A549 (cell line): ENCODE measurements at regions not wholly inside any gene's neighbourhood (a gene's known extent, or its start where the extent isn't known, plus 50 kb on each side); places are given as distances from the start of the nearest gene placed in this dataset.

Source experiments
- ATAC-seq, 2 experiments: fragments of 200-7000 bp in 1 of 2; fragments of >200 bp in 1 of 2; cut with Nextera tagmentation in 1 of 2; cut with Tn5 transposase in 1 of 2; 3 replicates each; pipeline versions ENCODE4 v1.8.0 to v1.9.1; 2018 to 2020; ENCODE audit warnings: mild to moderate bottlenecking in 1 of 2, moderate library complexity in 1 of 2
- CTCF ChIA-PET: fragments of 300-600 bp; sonication (Branson Sonifier 250); formaldehyde crosslinking; extraction: SDS; loops from one replicate; lab custom pipeline; 2021; ENCODE audit warnings: antibody characterized with exemption, inconsistent platforms; lab: Yijun Ruan, JAX
- POLR2A ChIA-PET: fragments of 350-600 bp; formaldehyde crosslinking; extraction: SDS; loops from one replicate; lab custom pipeline; 2021; ENCODE audit warnings: antibody characterized with exemption, inconsistent platforms; lab: Yijun Ruan, JAX
- DNase-seq, 2 experiments: peaks; one replicate each; pipeline versions ENCODE4 v3.0.0 to v3.0.0-alpha.2; 2011 to 2016; ENCODE audit warnings: low read depth in 1 of 2, low spot score in 1 of 2
- FAIRE-seq: peaks from 2 replicates; lab custom pipeline; 2011; peaks lifted over from hg19 to GRCh38; lab: Jason Lieb, UNC
- H3K27ac ChIP-seq, 2 experiments: fragments of >200 bp; sonication (Bioruptor Twin); formaldehyde crosslinking; 3 replicates each; pipeline ENCODE4 v1.5.1; 2016 to 2017
- H3K4me1 ChIP-seq: fragments of >200 bp; sonication (Bioruptor Twin); formaldehyde crosslinking; 3 replicates; pipeline ENCODE4 v1.6.1; 2016
- H3K4me2 ChIP-seq: fragments of >200 bp; sonication (Bioruptor Twin); formaldehyde crosslinking; 3 replicates; pipeline ENCODE4 v1.6.1; 2016
- H3K4me3 ChIP-seq: fragments of >200 bp; sonication (Bioruptor Twin); formaldehyde crosslinking; 3 replicates; pipeline ENCODE4 v1.5.1; 2016
- H3K9me3 ChIP-seq: fragments of >200 bp; sonication (Bioruptor Twin); formaldehyde crosslinking; 3 replicates; pipeline ENCODE4 v1.6.1; 2016
- BHLHE40 ChIP-seq: IDR thresholded peaks from 2 replicates; pipeline ENCODE4 v1.6.1; 2012; ENCODE audit warnings: low read depth, low read length, inconsistent platforms
- CEBPB ChIP-seq, 2 experiments: fragments of >200 bp in 1 of 2; sonication (Bioruptor Twin) in 1 of 2; formaldehyde crosslinking in 1 of 2; IDR thresholded peaks; 2 replicates each; pipeline ENCODE4 v1.6.1; 2012 to 2016
- CHD2 ChIP-seq: fragments of 150-350 bp; IDR thresholded peaks from 2 replicates; pipeline ENCODE4 v1.6.1; 2014; ENCODE audit warnings: low read length; ENCODE audit not compliant: partially characterized antibody
- FOSB ChIP-seq: fragments of 250-450 bp; sonication (Bioruptor Pico); IDR thresholded peaks from 2 replicates; pipeline ENCODE4 v1.5.0; 2020; ENCODE audit warnings: mild to moderate bottlenecking, moderate library complexity
- FOSL2 ChIP-seq, 2 experiments: fragments of 450-650 bp in 1 of 2; fragments of >200 bp in 1 of 2; sonication (Bioruptor Twin) in 1 of 2; formaldehyde crosslinking; IDR thresholded peaks; 2 replicates each; pipeline versions ENCODE4 v1.5.0 to v1.6.1; 2016 to 2020; ENCODE audit warnings: mild to moderate bottlenecking in 1 of 2, moderate library complexity in 1 of 2
- GATA3 ChIP-seq: IDR thresholded peaks from 2 replicates; pipeline ENCODE4 v1.6.1; 2012; ENCODE audit warnings: borderline replicate concordance
- HMGXB4 ChIP-seq: fragments of 250-450 bp; sonication (Bioruptor Pico); IDR thresholded peaks from 2 replicates; pipeline ENCODE4 v1.5.0; 2021; ENCODE audit warnings: mild to moderate bottlenecking, moderate library complexity, borderline replicate concordance
- HOXA7 ChIP-seq: fragments of 250-450 bp; sonication (Bioruptor Pico); IDR thresholded peaks from 2 replicates; pipeline ENCODE4 v1.5.0; 2020; ENCODE audit warnings: mild to moderate bottlenecking, moderate library complexity
- HOXB13 ChIP-seq: fragments of 250-450 bp; sonication (Bioruptor Pico); IDR thresholded peaks from 2 replicates; pipeline ENCODE4 v1.5.0; 2020; ENCODE audit warnings: low read depth, mild to moderate bottlenecking, moderate library complexity
- HOXB5 ChIP-seq: fragments of 250-450 bp; sonication (Bioruptor Pico); IDR thresholded peaks from 2 replicates; pipeline ENCODE4 v1.5.0; 2020; ENCODE audit warnings: mild to moderate bottlenecking, moderate library complexity
- JUN ChIP-seq, 2 experiments: fragments of >200 bp; sonication (Bioruptor Twin); formaldehyde crosslinking; IDR thresholded peaks; 2 replicates in 1 of 2; 3 replicates in 1 of 2; pipeline ENCODE4 v1.6.1; 2016 to 2017
- MAFK ChIP-seq: fragments of 450-650 bp; IDR thresholded peaks from 2 replicates; pipeline ENCODE4 v1.6.1; 2014; ENCODE audit not compliant: partially characterized antibody
- MAZ ChIP-seq: fragments of 150-350 bp; IDR thresholded peaks from 2 replicates; pipeline ENCODE4 v1.6.1; 2014; ENCODE audit warnings: antibody characterized with exemption, low read depth, low read length, borderline replicate concordance
- MYC ChIP-seq: IDR thresholded peaks from 2 replicates; pipeline ENCODE4 v1.6.1; 2012; ENCODE audit warnings: mild to moderate bottlenecking, inconsistent platforms, low read length, improper control_type of control experiment, borderline replicate concordance
- NFE2L2 ChIP-seq: fragments of 150-350 bp; conservative IDR thresholded peaks from 2 replicates; pipeline ENCODE4 v1.6.1; 2014; ENCODE audit warnings: low read length
- NR3C1 ChIP-seq: fragments of >200 bp; sonication (Bioruptor Twin); formaldehyde crosslinking; IDR thresholded peaks from 3 replicates; pipeline ENCODE4 v1.6.1; 2017
- RARB ChIP-seq: fragments of 250-450 bp; sonication (Bioruptor Pico); IDR thresholded peaks from 2 replicates; pipeline ENCODE4 v1.8.0; 2021; ENCODE audit warnings: mild to moderate bottlenecking, moderate library complexity
- RFX5 ChIP-seq: fragments of 450-650 bp; IDR thresholded peaks from 2 replicates; pipeline ENCODE4 v1.7.1; 2014; ENCODE audit warnings: antibody characterized with exemption, mild to moderate bottlenecking, moderate library complexity
- ZNF302 ChIP-seq: fragments of 250-450 bp; sonication (Bioruptor Pico); IDR thresholded peaks from 2 replicates; pipeline ENCODE4 v1.9.0; 2021; ENCODE audit warnings: inconsistent platforms, mild to moderate bottlenecking, moderate library complexity
- TF ChIP-seq, protein P1 (sequence below): fragments of 200-600 bp; sonication (generic); IDR thresholded peaks from 2 replicates; pipeline ENCODE4 v1.6.1; 2016; ENCODE audit warnings: antibody characterized with exemption, mild to moderate bottlenecking, moderate library complexity

GRCh38 chr7:33815336-33815735, 90.0 kb upstream of the BMPER start (continued):
- TF ChIP-seq, protein P1, sequence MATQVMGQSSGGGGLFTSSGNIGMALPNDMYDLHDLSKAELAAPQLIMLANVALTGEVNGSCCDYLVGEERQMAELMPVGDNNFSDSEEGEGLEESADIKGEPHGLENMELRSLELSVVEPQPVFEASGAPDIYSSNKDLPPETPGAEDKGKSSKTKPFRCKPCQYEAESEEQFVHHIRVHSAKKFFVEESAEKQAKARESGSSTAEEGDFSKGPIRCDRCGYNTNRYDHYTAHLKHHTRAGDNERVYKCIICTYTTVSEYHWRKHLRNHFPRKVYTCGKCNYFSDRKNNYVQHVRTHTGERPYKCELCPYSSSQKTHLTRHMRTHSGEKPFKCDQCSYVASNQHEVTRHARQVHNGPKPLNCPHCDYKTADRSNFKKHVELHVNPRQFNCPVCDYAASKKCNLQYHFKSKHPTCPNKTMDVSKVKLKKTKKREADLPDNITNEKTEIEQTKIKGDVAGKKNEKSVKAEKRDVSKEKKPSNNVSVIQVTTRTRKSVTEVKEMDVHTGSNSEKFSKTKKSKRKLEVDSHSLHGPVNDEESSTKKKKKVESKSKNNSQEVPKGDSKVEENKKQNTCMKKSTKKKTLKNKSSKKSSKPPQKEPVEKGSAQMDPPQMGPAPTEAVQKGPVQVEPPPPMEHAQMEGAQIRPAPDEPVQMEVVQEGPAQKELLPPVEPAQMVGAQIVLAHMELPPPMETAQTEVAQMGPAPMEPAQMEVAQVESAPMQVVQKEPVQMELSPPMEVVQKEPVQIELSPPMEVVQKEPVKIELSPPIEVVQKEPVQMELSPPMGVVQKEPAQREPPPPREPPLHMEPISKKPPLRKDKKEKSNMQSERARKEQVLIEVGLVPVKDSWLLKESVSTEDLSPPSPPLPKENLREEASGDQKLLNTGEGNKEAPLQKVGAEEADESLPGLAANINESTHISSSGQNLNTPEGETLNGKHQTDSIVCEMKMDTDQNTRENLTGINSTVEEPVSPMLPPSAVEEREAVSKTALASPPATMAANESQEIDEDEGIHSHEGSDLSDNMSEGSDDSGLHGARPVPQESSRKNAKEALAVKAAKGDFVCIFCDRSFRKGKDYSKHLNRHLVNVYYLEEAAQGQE: no peak
- no peak for TF ChIP-seq FOSL2 (IDR thresholded peaks at IDR 0.05)
- TF ChIP-seq FOSL2 (CRISPR knock-in tag; IDR thresholded peaks at IDR 0.05): no peak
- no peak for TF ChIP-seq HOXA7 (CRISPR knock-in tag)
- TF ChIP-seq ZNF302 (CRISPR knock-in tag): no peak
- TF ChIP-seq FOSB (CRISPR knock-in tag): no peak
- no peak for TF ChIP-seq NR3C1
- no peak for TF ChIP-seq MAFK

DNA sequence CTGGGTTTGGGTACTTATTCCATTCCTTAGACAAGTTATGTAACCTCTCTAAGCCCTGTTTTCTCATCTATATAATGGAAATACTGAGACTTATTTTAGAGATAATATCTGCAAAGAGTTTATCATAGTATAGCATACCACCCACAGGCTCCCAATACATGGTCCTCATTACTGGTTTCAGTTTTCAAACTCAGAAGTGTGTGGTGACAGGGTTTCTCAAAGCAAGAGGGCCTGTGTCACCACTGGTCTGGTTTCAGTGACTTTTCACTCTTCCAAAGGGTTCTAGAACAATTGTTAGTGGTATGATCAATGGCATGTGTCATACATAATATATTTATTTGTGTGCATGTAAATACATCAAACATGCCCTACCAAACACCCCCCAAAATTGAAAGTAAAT, 89.2 kb upstream of the BMPER start:
- no peak for DNase-seq
- Histone ChIP-seq H3K4me3 (no peak overlapping the region), H3K4me1 (no peaks in the 10 kb centered on the region), H3K9me3 (no peaks in the 10 kb centered on the region), H3K4me2 (no peak overlapping the region)
- no peak for ATAC-seq
- no peak for FAIRE-seq
- POLR2A ChIA-PET: no interaction called here
- CTCF ChIA-PET: interaction anchor here (1.0 to 2.7 kb wide), 3 partner anchors 9 to 79 kb away, joined by 3 to 11 read pairs (median 4); no protein-coding TSS in a partner anchor
- TF ChIP-seq CHD2 (no peak), HOXB5 (CRISPR knock-in tag) (no peak), GATA3 (no peak), HOXB13 (CRISPR knock-in tag) (no peak), JUN (IDR thresholded peaks at IDR 0.05) (no peak), HMGXB4 (CRISPR knock-in tag) (no peak), MAZ (no peak)
- TF ChIP-seq, all 56 proteins: peak for 0
- H3K27ac ChIP-seq: no peak overlapping the region

- Histone ChIP-seq H3K4me2 (no peak overlapping the region), H3K9me3 (no peaks in the 10 kb centered on the region), H3K27ac (no peak overlapping the region), H3K4me1 (no peaks in the 10 kb centered on the region), H3K4me3 (no peak overlapping the region)
- ATAC-seq (no peak), FAIRE-seq (no peak), DNase-seq (no peak)
- CTCF ChIA-PET: interaction anchor here (0.8 to 1.0 kb wide), 2 partner anchors 12 to 113 kb away, joined by 3 read pairs; no protein-coding TSS in a partner anchor
- TF ChIP-seq BHLHE40 (no peak), FOSL2 (IDR thresholded peaks at IDR 0.05) (no peak), FOSL2 (CRISPR knock-in tag; IDR thresholded peaks at IDR 0.05) (no peak), NFE2L2 (no peak), RARB (CRISPR knock-in tag) (no peak), HMGXB4 (CRISPR knock-in tag) (no peak), HOXB5 (CRISPR knock-in tag) (no peak), CEBPB (IDR thresholded peaks at IDR 0.05) (no peak), RFX5 (no peak), MYC (no peak)
- POLR2A ChIA-PET: no interaction called here
Observed at GRCh38 chr7:33819658-33820057, 85.7 kb upstream of the BMPER start.
